IMR-90 (cell line): ENCODE measurements at regions not wholly inside any gene's neighbourhood (a gene's known extent, or its start where the extent isn't known, plus 50 kb on each side); places are given as distances from the start of the nearest gene placed in this dataset.

Experiments
- ATAC-seq: fragments of 200-7000 bp; cut with Tn5 transposase; 2 replicates; pipeline ENCODE4 v1.9.1; 2020; ENCODE audit warnings: low read depth, mild to moderate bottlenecking, moderate library complexity
- BruUV-seq: library from RNA; stranded (reverse); fragments of 400-500 nt; replicated peaks from 2 replicates; lab custom pipeline; 2021; lab: Mats Ljungman, UMichigan
- CTCF ChIA-PET: fragments of 300-600 bp; formaldehyde crosslinking; extraction: SDS; loops from one replicate; lab custom pipeline; 2021; ENCODE audit warnings: antibody characterized with exemption; lab: Yijun Ruan, JAX
- POLR2A ChIA-PET: fragments of 300-600 bp; sonication (Branson Sonifier 250); formaldehyde crosslinking; loops from one replicate; lab custom pipeline; 2022; ENCODE audit warnings: antibody characterized with exemption; ENCODE audit not compliant: unreplicated experiment; lab: Charles Lee
- DNase-seq: peaks from one replicate; pipeline ENCODE4 v3.0.0; 2013
- H2AFZ ChIP-seq: replicated peaks from 2 replicates; pipeline ENCODE3; 2013; ENCODE audit warnings: low read length, mild to moderate bottlenecking; ENCODE audit not compliant: poor library complexity
- H2AK5ac ChIP-seq: 2 replicates; pipeline ENCODE4 v1.6.1; 2013; ENCODE audit warnings: low read depth, low read length, inconsistent platforms
- H2AK9ac ChIP-seq: replicated peaks from 2 replicates; pipeline ENCODE3; 2013; ENCODE audit warnings: mild to moderate bottlenecking, low read depth, low read length, moderate library complexity; ENCODE audit not compliant: poor library complexity
- H2BK120ac ChIP-seq: 2 replicates; pipeline ENCODE4 v1.6.1; 2013; ENCODE audit warnings: low read depth, low read length, inconsistent platforms
- H2BK15ac ChIP-seq: 3 replicates; pipeline ENCODE4 v1.6.1; 2013; ENCODE audit warnings: low read depth, low read length, inconsistent platforms
- H2BK20ac ChIP-seq: 2 replicates; pipeline ENCODE4 v1.6.1; 2013; ENCODE audit warnings: low read depth, mild to moderate bottlenecking, inconsistent platforms, low read length, moderate library complexity
- H2BK5ac ChIP-seq: 2 replicates; pipeline ENCODE4 v1.6.1; 2013; ENCODE audit warnings: mild to moderate bottlenecking, low read depth, low read length, inconsistent platforms; ENCODE audit not compliant: poor library complexity, severe bottlenecking
- H3K14ac ChIP-seq: replicated peaks from 2 replicates; pipeline ENCODE4 v1.6.1; 2013; ENCODE audit warnings: low read depth, low read length, inconsistent platforms
- H3K18ac ChIP-seq: 2 replicates; pipeline ENCODE4 v1.6.1; 2013; ENCODE audit warnings: low read depth, low read length, control low read depth
- H3K23ac ChIP-seq: 2 replicates; pipeline ENCODE4 v1.6.1; 2013; ENCODE audit warnings: low read depth, low read length, inconsistent platforms
- H3K27ac ChIP-seq: 2 replicates; pipeline ENCODE4 v1.5.1; 2013; ENCODE audit warnings: mild to moderate bottlenecking, control low read depth, low read length; ENCODE audit not compliant: insufficient read depth
- H3K27me3 ChIP-seq: 2 replicates; pipeline ENCODE4 v1.6.1; 2013; ENCODE audit warnings: low read length; ENCODE audit not compliant: control insufficient read depth, insufficient read depth
- H3K36me3 ChIP-seq: 2 replicates; pipeline ENCODE4 v1.6.1; 2013; ENCODE audit warnings: low read length, mixed read lengths; ENCODE audit not compliant: control insufficient read depth, insufficient read depth
- H3K4ac ChIP-seq: 2 replicates; pipeline ENCODE4 v1.6.1; 2013; ENCODE audit warnings: low read depth, low read length, inconsistent platforms
- H3K4me1 ChIP-seq: 2 replicates; pipeline ENCODE4 v1.6.1; 2013; ENCODE audit warnings: low read length, mixed read lengths; ENCODE audit not compliant: control insufficient read depth, insufficient read depth
- H3K4me2 ChIP-seq: 2 replicates; pipeline ENCODE4 v1.6.1; 2013; ENCODE audit warnings: low read depth, mild to moderate bottlenecking, control low read depth, low read length, moderate library complexity
- H3K4me3 ChIP-seq: 2 replicates; pipeline ENCODE4 v1.5.1; 2013; ENCODE audit warnings: low read depth, mild to moderate bottlenecking, control low read depth, low read length, moderate library complexity; ENCODE audit not compliant: insufficient read depth
- H3K56ac ChIP-seq: 2 replicates; pipeline ENCODE4 v1.6.1; 2013; ENCODE audit warnings: low read length, inconsistent platforms; ENCODE audit not compliant: insufficient read depth; ENCODE audit errors: extremely low read depth
- H3K79me1 ChIP-seq, 2 experiments: 2 replicates each; pipeline ENCODE4 v1.6.1; 2013; ENCODE audit warnings: low read length in 2 of 2, inconsistent platforms in 1 of 2, low read depth in 1 of 2
- H3K9ac ChIP-seq: 2 replicates; pipeline ENCODE4 v1.6.1; 2013; ENCODE audit warnings: low read depth, low read length, control low read depth
- H3K9me1 ChIP-seq: 2 replicates; pipeline ENCODE4 v1.6.1; 2013; ENCODE audit warnings: low read length, inconsistent platforms; ENCODE audit not compliant: insufficient read depth
- H3K9me3 ChIP-seq: 2 replicates; pipeline ENCODE4 v1.6.1; 2013; ENCODE audit warnings: low read length; ENCODE audit not compliant: control insufficient read depth, insufficient read depth
- H4K20me1 ChIP-seq: 2 replicates; pipeline ENCODE4 v1.6.1; 2013; ENCODE audit warnings: low read length, inconsistent platforms; ENCODE audit not compliant: insufficient read depth
- H4K5ac ChIP-seq: 2 replicates; pipeline ENCODE4 v1.6.1; 2013; ENCODE audit warnings: mild to moderate bottlenecking, low read depth, low read length, control low read depth
- H4K8ac ChIP-seq, 2 experiments: 2 replicates each; pipeline ENCODE4 v1.6.1; 2013; ENCODE audit warnings: low read depth in 2 of 2, low read length in 2 of 2, control low read depth in 1 of 2, inconsistent platforms in 1 of 2
- H4K91ac ChIP-seq: 2 replicates; pipeline ENCODE4 v1.6.1; 2013; ENCODE audit warnings: low read depth, low read length, inconsistent platforms; ENCODE audit not compliant: insufficient read depth
- MAFK ChIP-seq: IDR thresholded peaks from 2 replicates; pipeline ENCODE4 v1.6.1; 2012; ENCODE audit warnings: low read depth, low read length, improper control_type of control experiment
- MXI1 ChIP-seq: IDR thresholded peaks from 2 replicates; pipeline ENCODE4 v1.6.1; 2012; ENCODE audit warnings: low read depth, mild to moderate bottlenecking, low read length, moderate library complexity, borderline replicate concordance
- NFE2L2 ChIP-seq: fragments of 150-350 bp; IDR thresholded peaks from 2 replicates; pipeline ENCODE4 v1.6.1; 2016; ENCODE audit warnings: low read depth, mild to moderate bottlenecking, low read length
- POLR2A ChIP-seq: IDR thresholded peaks from 2 replicates; pipeline ENCODE4 v1.6.1; 2012; ENCODE audit warnings: mild to moderate bottlenecking, low read depth, low read length
- USF2 ChIP-seq: fragments of 150-350 bp; IDR thresholded peaks from 2 replicates; pipeline ENCODE4 v1.6.1; 2017; ENCODE audit warnings: mild to moderate bottlenecking, antibody characterized with exemption, low read length, low read depth
- WGBS, 2 experiments: methylation state at CpG; one replicate each; pipeline versions ENCODE4 v1.1.5 to v1.1.7; 2013; ENCODE audit warnings: missing lambda C conversion rate in 2 of 2; ENCODE audit not compliant: insufficient read length in 1 of 2; ENCODE audit errors: extremely low coverage in 2 of 2; 5-methylcytosine and 5-hydroxymethylcytosine counted together
- dilution Hi-C: fragments of 300-500 bp; cut with HindIII; formaldehyde crosslinking; loops from one replicate; pipeline ENCODE4 v1.14.3; 2018; ENCODE audit warnings: low sequenced_read_pairs; ENCODE audit not compliant: unreplicated experiment
- in situ Hi-C: fragments of 300-500 bp; cut with MboI; formaldehyde crosslinking; loops from 3 replicates; pipeline ENCODE4 v1.14.3; 2019; ENCODE audit warnings: low sequenced_read_pairs, inconsistent platforms, mixed read lengths
- intact Hi-C: fragments of 100-400 bp; cut with micrococcal nuclease; formaldehyde crosslinking; loops from 2 replicates; pipeline ENCODE4 v1.10.0; 2022

DNA sequence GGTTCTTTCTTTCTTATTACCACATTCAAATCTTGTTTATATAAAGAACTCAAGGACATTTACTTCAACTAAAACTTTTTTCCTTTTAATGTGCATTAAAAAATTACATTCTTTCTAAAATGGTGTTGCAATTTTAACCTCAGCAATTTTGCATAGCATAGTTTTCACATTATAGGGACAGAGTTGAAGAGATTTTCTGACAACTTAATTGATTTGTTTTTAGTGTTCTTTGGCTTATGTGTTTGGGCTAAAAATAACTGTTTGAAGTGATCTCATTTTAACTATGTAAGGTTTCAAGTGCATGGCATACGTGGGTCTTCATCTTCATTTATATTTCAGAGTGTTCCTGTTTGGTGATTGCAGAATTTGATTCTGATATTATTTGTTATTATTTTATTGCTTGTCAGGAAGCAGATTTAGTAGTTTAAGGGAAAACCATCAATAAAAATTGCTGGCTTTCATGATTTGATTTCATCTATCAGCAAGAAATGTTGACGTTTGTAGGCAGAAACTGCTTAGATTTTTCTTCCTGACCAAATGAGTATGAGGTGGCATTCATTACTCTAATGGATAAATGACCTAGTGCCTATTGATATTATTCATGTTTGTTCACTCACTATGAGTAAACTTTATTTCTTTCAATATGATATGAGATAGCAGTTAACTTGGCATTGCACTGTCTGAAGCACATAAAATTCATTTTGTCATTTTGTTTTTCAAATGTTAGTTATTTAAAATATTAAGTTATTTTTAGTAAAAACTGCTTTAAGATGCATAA is 398.4 kb downstream of the NUP35 start:
- Histone ChIP-seq H3K56ac (no peak overlapping the region), H2BK5ac (no peak overlapping the region), H3K36me3 (no peaks in the 10 kb centered on the region), H3K4ac (no peak overlapping the region), H4K20me1 (no peaks in the 10 kb centered on the region), H2AK9ac (no peak overlapping the region), H3K9ac (no peak overlapping the region), H3K18ac (no peak overlapping the region), H3K9me1 (no peaks in the 10 kb centered on the region), H3K79me1 (no peaks in the 10 kb centered on the region), H3K9me3 (peaks cover 10% of the 10 kb centered on the region), H2BK20ac (no peak overlapping the region), H3K4me1 (no peaks in the 10 kb centered on the region), H3K4me3 (no peak overlapping the region), H3K14ac (no peak overlapping the region), H2BK120ac (no peak overlapping the region), H3K4me2 (no peak overlapping the region), H2AK5ac (no peak overlapping the region), H2BK15ac (no peak overlapping the region), H4K5ac (no peak overlapping the region), H2AFZ (no peak overlapping the region), H3K27ac (no peak overlapping the region), H4K8ac (no peak overlapping the region), H4K91ac (no peak overlapping the region), H3K23ac (no peak overlapping the region), H3K27me3 (no peaks in the 10 kb centered on the region)
- TF ChIP-seq POLR2A (no peak), MAFK (no peak), NFE2L2 (no peak), MXI1 (no peak), USF2 (no peak)
- WGBS, 2 experiments, result no CpG with 5 or more reads among the region's 2 CpGs
- DNase-seq (no peak), ATAC-seq (no peak)
- in situ Hi-C loops, result no loop called here
- no TSS peak for BruUV-seq
- ChIA-PET POLR2A (no interaction called here), CTCF (no interaction called here)
- dilution Hi-C loops, result no loop called here
- intact Hi-C loops, result no loop called here
